K562 (cell line): ENCODE measurements at regions not wholly inside any gene's neighbourhood (a gene's known extent, or its start where the extent isn't known, plus 50 kb on each side); places are given as distances from the start of the nearest gene placed in this dataset.
"Not testable (repeated sequence)": the region's sequence is repeated elsewhere in the genome, so short reads cannot be mapped to it uniquely, and the experiment has no call there.

Source experiments
- ATAC-seq: fragments of 200-7000 bp; cut with Tn5 transposase; 3 replicates; pipeline ENCODE4 v1.9.1; 2020; ENCODE audit warnings: moderate library complexity
- BruUV-seq: library from RNA; stranded (reverse); fragments of 400-500 nt; replicated peaks from 2 replicates; lab custom pipeline; 2021; lab: Mats Ljungman, UMichigan
- CTCF ChIA-PET: fragments of 300-600 bp; formaldehyde crosslinking; extraction: SDS; loops from one replicate; lab custom pipeline; 2021; ENCODE audit warnings: low intra/inter-chr PET ratio; lab: Yijun Ruan, JAX
- POLR2A ChIA-PET: fragments of 300-600, 350-650 bp; sonication (Branson Sonifier 250); formaldehyde crosslinking; extraction: SDS; loops from one replicate; lab custom pipeline; 2021; ENCODE audit warnings: antibody characterized with exemption, inconsistent platforms; lab: Yijun Ruan, JAX
- DNase-seq, 4 experiments: peaks; one replicate each; pipeline versions ENCODE4 v3.0.0 to v3.0.0-alpha.2; 2011 to 2018; ENCODE audit warnings: low spot score in 3 of 4, mixed read lengths in 3 of 4; ENCODE audit errors: extremely low read depth in 1 of 4
- FAIRE-seq: peaks from 2 replicates; lab custom pipeline; 2011; peaks lifted over from hg19 to GRCh38; lab: Jason Lieb, UNC
- H2AFZ ChIP-seq: 2 replicates; pipeline ENCODE4 v1.6.0; 2011; ENCODE audit warnings: low read depth, low read length, control low read depth, inconsistent platforms
- H3K27ac ChIP-seq: fragments of 200-600 bp; 3 replicates; pipeline ENCODE4 v1.8.0; 2011; ENCODE audit warnings: low read depth, mild to moderate bottlenecking, control low read depth, inconsistent platforms, low read length, moderate library complexity, mixed read lengths; ENCODE audit errors: extremely low read depth
- H3K27me3 ChIP-seq, 2 experiments: fragments of 300-600 bp in 1 of 2; 2 replicates in 1 of 2; 3 replicates in 1 of 2; pipeline versions ENCODE4 v1.6.0 to v1.8.0; 2011; ENCODE audit warnings: inconsistent platforms in 2 of 2, low read length in 2 of 2, mild to moderate bottlenecking in 1 of 2, mixed read lengths in 1 of 2, moderate library complexity in 1 of 2; ENCODE audit not compliant: control insufficient read depth in 2 of 2, insufficient read depth in 2 of 2
- H3K36me3 ChIP-seq: fragments of 300-600 bp; 3 replicates; pipeline ENCODE4 v1.8.0; 2011; ENCODE audit warnings: mild to moderate bottlenecking, low read length, inconsistent platforms; ENCODE audit not compliant: control insufficient read depth, insufficient read depth
- H3K4me1 ChIP-seq, 2 experiments: fragments of 200-600 bp in 1 of 2; replicated peaks in 1 of 2; 2 replicates in 1 of 2; 3 replicates in 1 of 2; pipeline versions ENCODE4 v1.5.1 to v1.8.0; 2011; ENCODE audit warnings: inconsistent platforms in 2 of 2, low read length in 2 of 2, mild to moderate bottlenecking in 1 of 2, mixed read lengths in 1 of 2, moderate library complexity in 1 of 2; ENCODE audit not compliant: control insufficient read depth in 2 of 2, insufficient read depth in 2 of 2
- H3K4me2 ChIP-seq: 2 replicates; pipeline ENCODE4 v1.6.1; 2011; ENCODE audit warnings: low read length, control low read depth, inconsistent platforms, mixed read lengths; ENCODE audit not compliant: insufficient read depth
- H3K4me3 ChIP-seq: fragments of 200-600 bp; sonication (generic), shearing (Covaris generic); 2 replicates; pipeline ENCODE4 v1.5.1; 2016; ENCODE audit warnings: control low read depth, inconsistent platforms
- H3K79me2 ChIP-seq: fragments of 200-600 bp; 3 replicates; pipeline ENCODE4 v1.8.0; 2011; ENCODE audit warnings: low read length, inconsistent platforms; ENCODE audit not compliant: control insufficient read depth, insufficient read depth
- H3K9ac ChIP-seq, 2 experiments: 2 replicates each; pipeline versions ENCODE4 v1.6.0 to v1.6.1; 2011; ENCODE audit warnings: low read depth in 2 of 2, low read length in 2 of 2, control low read depth in 1 of 2, inconsistent platforms in 1 of 2, mild to moderate bottlenecking in 1 of 2, mixed read lengths in 1 of 2; ENCODE audit not compliant: insufficient read depth in 1 of 2
- H3K9me1 ChIP-seq: one replicate; pipeline ENCODE4 v1.6.0; 2011; ENCODE audit warnings: inconsistent platforms, mild to moderate bottlenecking, low read length, moderate library complexity; ENCODE audit not compliant: control insufficient read depth, insufficient read depth
- H3K9me3 ChIP-seq: replicated peaks from 2 replicates; pipeline ENCODE4 v1.5.1; 2011; ENCODE audit warnings: low read depth, low read length, inconsistent platforms; ENCODE audit not compliant: control insufficient read depth, insufficient read depth
- H4K20me1 ChIP-seq: replicated peaks from 2 replicates; pipeline ENCODE4 v1.6.1; 2011; ENCODE audit warnings: low read length, inconsistent platforms, mixed read lengths; ENCODE audit not compliant: control insufficient read depth, insufficient read depth
- BCOR ChIP-seq: fragments of 450-650 bp; IDR thresholded peaks from 2 replicates; pipeline ENCODE4 v1.6.1; 2016
- HMGN3 ChIP-seq: IDR thresholded peaks from 2 replicates; pipeline ENCODE4 v1.6.1; 2011; ENCODE audit warnings: borderline replicate concordance, low read depth, mild to moderate bottlenecking, mixed read lengths, low read length; ENCODE audit not compliant: insufficient read length; ENCODE audit errors: extremely low read depth
- PHF21A ChIP-seq: fragments of 450-650 bp; IDR thresholded peaks from 2 replicates; pipeline ENCODE4 v1.6.1; 2017; ENCODE audit warnings: low read depth, borderline replicate concordance
- RBM25 ChIP-seq: fragments of 200-400 bp; formaldehyde crosslinking; IDR thresholded peaks from 2 replicates; pipeline ENCODE4 v1.6.1; 2018; ENCODE audit warnings: low read length, low read depth, moderate library complexity; ENCODE audit not compliant: severe bottlenecking
- SIN3A ChIP-seq, 2 experiments: fragments of 150-350 bp in 1 of 2; IDR thresholded peaks; 2 replicates each; pipeline ENCODE4 v1.6.1; 2011 to 2016; ENCODE audit warnings: borderline replicate concordance in 2 of 2, low read depth in 2 of 2, low read length in 2 of 2, mild to moderate bottlenecking in 2 of 2, moderate library complexity in 2 of 2; ENCODE audit not compliant: control insufficient read depth in 1 of 2
- ZBTB12 ChIP-seq: fragments of 250-450 bp; sonication (Bioruptor Pico); IDR thresholded peaks from 2 replicates; pipeline ENCODE4 v1.4.0; 2020
- ZFP36 ChIP-seq: fragments of 150-350 bp; IDR thresholded peaks from 2 replicates; pipeline ENCODE4 v1.6.1; 2018; ENCODE audit warnings: low read length, low read depth; ENCODE audit not compliant: partially characterized antibody
- ZFX ChIP-seq: sonication (generic); formaldehyde crosslinking; IDR thresholded peaks from 2 replicates; pipeline ENCODE4 v1.8.0; 2022; ENCODE audit warnings: mild to moderate bottlenecking, missing genetic modification reagents, moderate library complexity
- ZNF23 ChIP-seq: fragments of 250-450 bp; sonication (Bioruptor Pico); IDR thresholded peaks from 2 replicates; pipeline ENCODE4 v1.4.0; 2020; ENCODE audit warnings: mild to moderate bottlenecking
- WGBS: fragments of 100-300 bp; shearing (Covaris generic); methylation state at CpG from one replicate; pipeline ENCODE4 v1.1.6; 2016; ENCODE audit warnings: low coverage, mixed read lengths; ENCODE audit not compliant: insufficient coverage; ENCODE audit errors: missing lambda C conversion rate; 5-methylcytosine and 5-hydroxymethylcytosine counted together
- in situ Hi-C: fragments of 300-500 bp; cut with MboI; formaldehyde crosslinking; loops from 4 replicates; pipeline ENCODE4 v1.15.0; 2018; ENCODE audit warnings: inconsistent platforms, mixed read lengths
- intact Hi-C: fragments of 100-400 bp; cut with micrococcal nuclease; formaldehyde crosslinking; loops from 2 replicates; pipeline ENCODE4 v1.14.2; 2022
- TF ChIP-seq, protein P1 (sequence below): sonication (generic); formaldehyde crosslinking; IDR thresholded peaks from 2 replicates; pipeline ENCODE4 v1.8.0; 2022; ENCODE audit warnings: mild to moderate bottlenecking, missing genetic modification reagents

DNA sequence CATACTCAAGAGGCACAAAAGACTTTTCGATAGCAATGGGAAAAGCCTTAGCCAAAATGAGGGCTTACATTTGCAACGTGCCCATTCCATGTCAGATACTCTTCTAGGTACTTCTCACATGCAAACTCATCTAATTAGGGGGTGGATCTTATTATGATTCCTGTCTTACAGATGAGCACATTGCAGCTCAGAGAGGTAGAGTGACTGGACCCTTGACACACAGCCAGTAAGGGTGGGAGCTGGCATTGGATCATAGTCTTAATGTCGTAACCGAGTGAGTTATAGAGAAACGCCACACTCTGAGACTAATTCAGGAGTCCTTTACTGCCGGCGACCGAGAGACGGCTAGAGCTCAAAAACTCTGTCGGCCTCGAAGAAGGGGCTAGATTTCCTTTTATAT lies 78.8 kb upstream of the GRIN2A start:
- no peaks in the 10 kb centered on the region; a peak in 2 of 5 replicates for H3K4me1 ChIP-seq
- FAIRE-seq = no peak
- no peaks in the 10 kb centered on the region for H3K79me2 ChIP-seq
- BruUV-seq = no TSS peak
- no peak for ATAC-seq
- no peaks in the 10 kb centered on the region for H3K27me3 ChIP-seq
- H3K4me3 ChIP-seq = no peak overlapping the region
- ChIA-PET CTCF (no interaction called here), POLR2A (interaction anchor here (0.6 to 1.2 kb wide), 3 partner anchors 10 to 657 kb away, joined by 3 read pairs; no protein-coding TSS in a partner anchor)
- H3K4me2 ChIP-seq = no peak overlapping the region
- H3K9me1 ChIP-seq = no peaks in the 10 kb centered on the region
- H2AFZ ChIP-seq = no peak overlapping the region
- in situ Hi-C loops = no loop called here
- TF ChIP-seq ZBTB12 = no peak
- TF ChIP-seq BCOR = 0 out of 2 replicates have a peak, but pooled peaks have one; percentile 38
- no peak for TF ChIP-seq HMGN3
- TF ChIP-seq, protein P1, sequence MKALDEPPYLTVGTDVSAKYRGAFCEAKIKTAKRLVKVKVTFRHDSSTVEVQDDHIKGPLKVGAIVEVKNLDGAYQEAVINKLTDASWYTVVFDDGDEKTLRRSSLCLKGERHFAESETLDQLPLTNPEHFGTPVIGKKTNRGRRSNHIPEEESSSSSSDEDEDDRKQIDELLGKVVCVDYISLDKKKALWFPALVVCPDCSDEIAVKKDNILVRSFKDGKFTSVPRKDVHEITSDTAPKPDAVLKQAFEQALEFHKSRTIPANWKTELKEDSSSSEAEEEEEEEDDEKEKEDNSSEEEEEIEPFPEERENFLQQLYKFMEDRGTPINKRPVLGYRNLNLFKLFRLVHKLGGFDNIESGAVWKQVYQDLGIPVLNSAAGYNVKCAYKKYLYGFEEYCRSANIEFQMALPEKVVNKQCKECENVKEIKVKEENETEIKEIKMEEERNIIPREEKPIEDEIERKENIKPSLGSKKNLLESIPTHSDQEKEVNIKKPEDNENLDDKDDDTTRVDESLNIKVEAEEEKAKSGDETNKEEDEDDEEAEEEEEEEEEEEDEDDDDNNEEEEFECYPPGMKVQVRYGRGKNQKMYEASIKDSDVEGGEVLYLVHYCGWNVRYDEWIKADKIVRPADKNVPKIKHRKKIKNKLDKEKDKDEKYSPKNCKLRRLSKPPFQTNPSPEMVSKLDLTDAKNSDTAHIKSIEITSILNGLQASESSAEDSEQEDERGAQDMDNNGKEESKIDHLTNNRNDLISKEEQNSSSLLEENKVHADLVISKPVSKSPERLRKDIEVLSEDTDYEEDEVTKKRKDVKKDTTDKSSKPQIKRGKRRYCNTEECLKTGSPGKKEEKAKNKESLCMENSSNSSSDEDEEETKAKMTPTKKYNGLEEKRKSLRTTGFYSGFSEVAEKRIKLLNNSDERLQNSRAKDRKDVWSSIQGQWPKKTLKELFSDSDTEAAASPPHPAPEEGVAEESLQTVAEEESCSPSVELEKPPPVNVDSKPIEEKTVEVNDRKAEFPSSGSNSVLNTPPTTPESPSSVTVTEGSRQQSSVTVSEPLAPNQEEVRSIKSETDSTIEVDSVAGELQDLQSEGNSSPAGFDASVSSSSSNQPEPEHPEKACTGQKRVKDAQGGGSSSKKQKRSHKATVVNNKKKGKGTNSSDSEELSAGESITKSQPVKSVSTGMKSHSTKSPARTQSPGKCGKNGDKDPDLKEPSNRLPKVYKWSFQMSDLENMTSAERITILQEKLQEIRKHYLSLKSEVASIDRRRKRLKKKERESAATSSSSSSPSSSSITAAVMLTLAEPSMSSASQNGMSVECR (CRISPR knock-in tag) = no peak
- TF ChIP-seq SIN3A (IDR thresholded peaks at IDR 0.05; ENCODE audit: borderline replicate concordance in 2 of 2, control insufficient read depth in 1 of 2, low read depth in 2 of 2, low read length in 2 of 2) = no peak
- no peak for TF ChIP-seq ZNF23 (CRISPR knock-in tag)
- no peak for TF ChIP-seq ZFX (CRISPR knock-in tag)
- TF ChIP-seq ZFP36 = peak; percentile 26
- no peak for TF ChIP-seq PHF21A
- peak; percentile 40 for TF ChIP-seq RBM25
- no peaks in the 10 kb centered on the region for H3K36me3 ChIP-seq
- intact Hi-C loops = no loop called here
- H4K20me1 ChIP-seq = no peaks in the 10 kb centered on the region
- H3K9ac ChIP-seq = no peak overlapping the region
- DNase-seq = no peak
- H3K27ac ChIP-seq = no peak overlapping the region
- H3K9me3 ChIP-seq = no peaks in the 10 kb centered on the region
- 74% methylated on average over 11 of the region's 11 CpGs for WGBS

DNA sequence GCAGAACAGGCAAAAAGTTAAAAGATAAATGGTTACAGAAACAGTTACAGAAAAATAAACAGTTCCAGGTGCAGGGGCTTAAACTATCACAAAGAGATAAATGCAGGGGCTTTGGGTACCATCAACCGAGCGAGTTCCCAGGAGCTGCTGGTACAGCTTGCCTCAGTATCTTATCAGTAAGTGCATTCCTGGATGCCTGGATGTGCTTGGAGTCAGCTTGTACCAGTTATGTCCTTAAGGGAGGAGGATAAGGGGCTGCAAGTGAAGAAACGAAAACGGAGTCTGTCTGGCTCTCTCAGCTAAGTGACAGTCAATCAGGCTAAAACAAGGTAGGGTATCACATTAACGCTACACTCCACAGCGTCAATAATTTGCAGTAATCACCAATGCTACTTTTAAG lies 79.3 kb upstream of the GRIN2A start:
- H3K36me3 ChIP-seq, in situ Hi-C loops, H3K4me2 ChIP-seq, H3K4me1 ChIP-seq, H3K9me1 ChIP-seq, intact Hi-C loops, DNase-seq, H3K9ac ChIP-seq, CTCF ChIA-PET, BruUV-seq, H3K27me3 ChIP-seq, H2AFZ ChIP-seq, H3K27ac ChIP-seq, H3K9me3 ChIP-seq, ATAC-seq, H4K20me1 ChIP-seq, FAIRE-seq, H3K4me3 ChIP-seq, H3K79me2 ChIP-seq: not testable (repeated sequence)
- POLR2A ChIA-PET = interaction anchor here (0.6 to 1.2 kb wide), 2 partner anchors 10 to 658 kb away, joined by 3 read pairs; no protein-coding TSS in a partner anchor
- 27% methylated on average over 6 of the region's 6 CpGs for WGBS
